AG04450 (cell line): ENCODE measurements at regions not wholly inside any gene's neighbourhood (a gene's known extent, or its start where the extent isn't known, plus 50 kb on each side); places are given as distances from the start of the nearest gene placed in this dataset.
"Not testable (repeated sequence)": the region's sequence is repeated elsewhere in the genome, so short reads cannot be mapped to it uniquely, and the experiment has no call there.

Experiments used
- CTCF ChIA-PET: fragments of 300-600, 350-600 bp; formaldehyde crosslinking; extraction: SDS; loops from one replicate; lab custom pipeline; 2022; ENCODE audit warnings: antibody characterized with exemption, inconsistent platforms; lab: Charles Lee
- POLR2A ChIA-PET: fragments of 350-600 bp; formaldehyde crosslinking; extraction: SDS; loops from one replicate; lab custom pipeline; 2021; ENCODE audit warnings: antibody characterized with exemption, inconsistent platforms; lab: Yijun Ruan, JAX
- DNase-seq: peaks from one replicate; pipeline ENCODE4 v3.0.0-alpha.2; 2011; ENCODE audit warnings: low read depth, low spot score
- H3K27ac ChIP-seq: one replicate; pipeline ENCODE4 v1.5.1; 2012; ENCODE audit warnings: low read depth, low read length, control low read depth
- H3K27me3 ChIP-seq: one replicate; pipeline ENCODE4 v1.6.0; 2012; ENCODE audit warnings: low read length; ENCODE audit not compliant: control insufficient read depth, insufficient read depth
- H3K4me3 ChIP-seq: 2 replicates; pipeline ENCODE4 v1.5.1; 2011; ENCODE audit warnings: mild to moderate bottlenecking, low read depth, low read length, control low read depth
- H3K9me3 ChIP-seq: 2 replicates; pipeline ENCODE4 v1.5.1; 2012; ENCODE audit warnings: low read length; ENCODE audit not compliant: control insufficient read depth, insufficient read depth
- TF ChIP-seq, protein P1 (sequence below): IDR thresholded peaks from 2 replicates; pipeline ENCODE4 v1.5.1; 2011; ENCODE audit warnings: low read depth, low read length, control low read depth, inconsistent platforms

DNA sequence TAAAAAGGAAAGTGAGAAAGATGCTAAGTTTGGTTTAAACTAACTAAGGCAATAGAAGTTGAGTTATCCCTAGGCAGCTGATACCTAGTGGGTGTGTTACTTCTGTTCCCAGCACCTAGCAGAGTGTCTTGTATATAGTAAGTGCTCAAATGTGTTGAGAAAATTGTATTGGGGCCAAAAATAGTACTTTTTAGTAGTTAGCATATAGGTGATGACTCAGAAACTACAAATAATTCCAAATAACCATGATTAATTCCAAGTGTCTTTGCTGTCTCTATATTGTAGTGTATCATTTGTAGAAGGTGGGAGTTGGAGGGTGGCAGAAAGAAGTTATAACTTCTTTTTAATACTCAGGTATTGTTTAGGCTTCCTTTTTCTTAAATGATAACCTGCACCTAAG is 362.7 kb downstream of the RND3 start:
- Histone ChIP-seq H3K9me3 (peaks cover 2% of the 10 kb centered on the region; the same call in 1 of the 2 replicates), H3K27me3 (no peaks in the 10 kb centered on the region), H3K27ac (no peak overlapping the region), H3K4me3 (no peak overlapping the region)
- TF ChIP-seq, protein P1, sequence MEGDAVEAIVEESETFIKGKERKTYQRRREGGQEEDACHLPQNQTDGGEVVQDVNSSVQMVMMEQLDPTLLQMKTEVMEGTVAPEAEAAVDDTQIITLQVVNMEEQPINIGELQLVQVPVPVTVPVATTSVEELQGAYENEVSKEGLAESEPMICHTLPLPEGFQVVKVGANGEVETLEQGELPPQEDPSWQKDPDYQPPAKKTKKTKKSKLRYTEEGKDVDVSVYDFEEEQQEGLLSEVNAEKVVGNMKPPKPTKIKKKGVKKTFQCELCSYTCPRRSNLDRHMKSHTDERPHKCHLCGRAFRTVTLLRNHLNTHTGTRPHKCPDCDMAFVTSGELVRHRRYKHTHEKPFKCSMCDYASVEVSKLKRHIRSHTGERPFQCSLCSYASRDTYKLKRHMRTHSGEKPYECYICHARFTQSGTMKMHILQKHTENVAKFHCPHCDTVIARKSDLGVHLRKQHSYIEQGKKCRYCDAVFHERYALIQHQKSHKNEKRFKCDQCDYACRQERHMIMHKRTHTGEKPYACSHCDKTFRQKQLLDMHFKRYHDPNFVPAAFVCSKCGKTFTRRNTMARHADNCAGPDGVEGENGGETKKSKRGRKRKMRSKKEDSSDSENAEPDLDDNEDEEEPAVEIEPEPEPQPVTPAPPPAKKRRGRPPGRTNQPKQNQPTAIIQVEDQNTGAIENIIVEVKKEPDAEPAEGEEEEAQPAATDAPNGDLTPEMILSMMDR: no peak
- DNase-seq: no peak
- CTCF ChIA-PET: interaction anchor here (0.6 kb wide), 1 partner anchor 733 kb away, joined by 5 read pairs; no protein-coding TSS in a partner anchor
- POLR2A ChIA-PET: no interaction called here

DNA sequence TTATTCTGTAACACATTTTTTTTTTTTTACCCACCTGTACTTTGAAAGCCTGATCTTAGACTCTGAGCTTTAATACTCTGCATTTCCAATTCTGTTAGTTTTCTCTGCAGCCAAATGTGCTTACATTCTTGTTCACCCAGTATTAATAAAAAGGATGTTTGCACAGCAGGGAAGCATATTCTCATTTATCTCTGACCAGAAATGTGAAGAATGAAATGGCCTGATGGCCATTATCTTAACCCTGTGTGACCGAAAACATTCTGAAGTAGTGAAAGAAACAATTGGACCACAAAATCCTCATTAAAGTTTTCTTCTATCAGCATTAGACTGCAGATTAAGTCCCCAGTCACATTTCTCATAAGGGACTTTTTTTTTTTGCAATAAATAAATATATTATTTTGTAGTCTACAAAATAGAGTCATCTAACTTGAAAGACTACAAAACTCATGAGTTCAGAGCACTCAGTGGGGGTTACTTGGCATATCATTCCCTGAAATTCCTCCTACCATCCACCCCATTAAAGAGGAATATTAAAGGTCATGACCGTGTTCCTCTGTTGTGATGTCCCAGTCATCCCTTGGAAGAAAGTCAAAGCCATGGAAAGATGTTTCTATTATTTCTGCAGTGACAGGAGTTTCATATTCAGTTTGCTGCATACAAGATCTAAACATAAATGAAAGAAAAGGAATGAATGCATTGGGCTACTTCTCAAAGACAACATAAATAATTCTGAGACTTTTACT is 364.4 kb downstream of the RND3 start:
- DNase-seq: no peak

DNA sequence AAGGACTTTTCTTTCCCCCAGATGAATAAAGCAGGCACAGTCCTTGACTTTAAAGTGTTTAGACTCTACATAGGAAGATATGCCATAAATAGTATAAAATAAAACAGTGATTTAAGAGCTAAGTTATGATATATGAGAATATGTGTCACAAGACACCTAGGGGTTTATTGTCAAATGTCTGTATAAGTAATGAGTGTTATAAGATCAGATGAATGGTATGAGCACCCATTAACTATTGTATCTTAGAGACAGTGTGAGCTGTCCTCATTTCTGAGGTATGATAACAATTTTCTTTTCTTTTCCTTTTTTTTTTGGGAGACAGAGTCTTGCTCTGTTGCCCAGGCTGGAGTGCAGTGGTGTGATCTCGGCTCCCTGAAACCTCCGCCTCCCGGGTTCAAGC is 365.3 kb downstream of the RND3 start:
- CTCF ChIA-PET: no interaction called here
- POLR2A ChIA-PET: interaction anchor here (0.7 kb wide), 1 partner anchor 15 kb away, joined by 3 read pairs; no protein-coding TSS in a partner anchor
- H3K4me3 ChIP-seq: no peak overlapping the region
- no peaks in the 10 kb centered on the region for H3K9me3 ChIP-seq
- no peak overlapping the region for H3K27ac ChIP-seq
- TF ChIP-seq, protein P1: no peak
- H3K27me3 ChIP-seq: no peaks in the 10 kb centered on the region
- no peak for DNase-seq

More for the DNA sequence above, 364.4 kb downstream of the RND3 start:
- Histone ChIP-seq H3K27me3 (no peaks in the 10 kb centered on the region), H3K27ac (no peak overlapping the region), H3K9me3 (no peaks in the 10 kb centered on the region), H3K4me3 (no peak overlapping the region)
- ChIA-PET POLR2A (interaction anchor here (0.7 kb wide), 1 partner anchor 16 kb away, joined by 3 read pairs; no protein-coding TSS in a partner anchor), CTCF (no interaction called here)
- TF ChIP-seq, protein P1: no peak

DNA sequence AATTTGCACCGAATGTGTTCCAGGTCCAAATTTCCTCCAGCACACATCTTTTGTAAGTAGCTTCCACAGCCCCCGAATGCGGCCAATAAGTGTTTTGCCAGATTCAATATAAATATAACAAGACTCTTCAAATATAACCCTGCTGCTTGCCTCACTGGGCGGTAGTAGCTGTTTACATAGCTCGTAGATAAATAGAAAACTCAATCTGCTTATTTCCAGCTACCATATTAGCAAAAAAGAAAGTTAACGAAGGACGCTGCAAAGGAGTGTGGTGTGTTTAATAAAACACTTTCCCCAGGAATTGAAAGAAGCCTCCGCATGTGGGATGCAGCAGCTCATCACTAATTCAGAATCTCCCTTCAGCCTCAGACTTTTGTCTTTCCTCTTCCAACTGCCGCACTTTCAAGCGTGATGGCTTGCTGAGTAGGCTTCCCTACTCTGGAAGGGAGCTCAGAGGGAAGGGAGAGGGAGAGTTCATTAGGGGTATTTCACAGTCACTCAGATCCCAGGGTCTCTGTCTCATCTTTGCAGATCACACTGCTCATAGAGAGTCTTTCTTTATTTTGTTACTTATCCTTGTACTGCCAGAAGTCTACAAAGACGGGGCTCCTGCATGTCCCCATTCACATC is 367.0 kb downstream of the RND3 start:
- TF ChIP-seq, protein P1: no peak
- POLR2A ChIA-PET: no interaction called here
- DNase-seq: no peak
- H3K27ac ChIP-seq: no peak overlapping the region
- H3K27me3 ChIP-seq: no peaks in the 10 kb centered on the region
- CTCF ChIA-PET: no interaction called here
- H3K4me3 ChIP-seq: no peak overlapping the region
- no peaks in the 10 kb centered on the region for H3K9me3 ChIP-seq

DNA sequence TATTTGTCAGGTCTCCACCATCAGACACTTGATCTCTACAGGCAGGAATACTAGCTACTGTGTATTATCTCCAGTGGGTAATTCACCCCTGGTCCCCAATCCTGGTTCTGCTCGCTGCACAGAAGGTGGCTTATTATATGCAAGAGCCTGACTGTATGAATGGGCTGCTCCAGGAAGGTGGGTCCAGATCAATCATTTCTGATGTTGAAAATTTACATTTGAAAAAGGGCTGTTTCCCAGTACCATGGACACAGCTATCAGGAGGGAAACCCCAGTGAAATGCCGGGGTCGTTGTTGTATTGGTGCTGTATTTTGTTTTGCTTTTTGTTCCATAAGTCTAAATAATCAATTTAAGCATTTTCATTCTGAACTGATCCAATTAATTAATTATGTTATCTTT is 367.6 kb downstream of the RND3 start:
- no peak overlapping the region for H3K4me3 ChIP-seq
- ChIA-PET POLR2A (no interaction called here), CTCF (interaction anchor here (1.1 kb wide), 1 partner anchor 10 kb away, joined by 4 read pairs; no protein-coding TSS in a partner anchor)
- H3K9me3 ChIP-seq: no peaks in the 10 kb centered on the region
- DNase-seq: no peak
- TF ChIP-seq, protein P1: no peak
- no peaks in the 10 kb centered on the region for H3K27me3 ChIP-seq
- H3K27ac ChIP-seq: no peak overlapping the region

DNA sequence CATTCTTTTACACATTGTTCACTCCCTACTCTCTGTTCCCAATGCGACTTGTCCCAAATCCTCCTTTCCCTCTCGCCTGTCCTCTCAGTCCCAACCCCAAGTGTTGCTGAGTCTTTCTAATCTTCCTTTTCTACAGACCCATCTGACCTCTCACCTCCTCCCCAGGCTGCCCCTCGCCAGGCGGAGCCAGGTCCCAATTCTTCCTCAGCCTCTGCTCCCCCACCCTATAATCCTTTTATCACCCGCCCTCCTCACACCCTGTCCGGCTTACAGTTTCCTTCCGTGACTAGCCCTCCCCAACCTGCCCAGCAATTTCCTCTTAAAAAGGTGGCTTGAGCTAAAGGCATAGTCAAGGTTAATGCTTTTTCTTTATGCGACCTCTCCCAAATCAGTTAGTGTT is 373.4 kb downstream of the RND3 start:
- CTCF ChIA-PET, POLR2A ChIA-PET: not testable (repeated sequence)

More for the DNA sequence above, 373.4 kb downstream of the RND3 start:
- DNase-seq, H3K4me3 ChIP-seq, H3K27me3 ChIP-seq, H3K27ac ChIP-seq, H3K9me3 ChIP-seq: not testable (repeated sequence)
